Hepatocyte (in vitro differentiated cells): ENCODE measurements at regions not wholly inside any gene's neighbourhood (a gene's known extent, or its start where the extent isn't known, plus 50 kb on each side); places are given as distances from the start of the nearest gene placed in this dataset.

Experiments used
- DNase-seq: peaks from one replicate; pipeline ENCODE4 v3.0.0-alpha.2; 2016; ENCODE audit warnings: low spot score
- H2AFZ ChIP-seq: fragments of 200-600 bp; sonication (generic); 2 replicates; pipeline ENCODE4 v1.6.0; 2016; ENCODE audit warnings: antibody characterized with exemption, mild to moderate bottlenecking
- H3K27ac ChIP-seq: fragments of 200-600 bp; sonication (generic); 2 replicates; pipeline ENCODE4 v1.5.1; 2016; ENCODE audit warnings: mild to moderate bottlenecking
- H3K27me3 ChIP-seq: fragments of 200-600 bp; sonication (generic); 2 replicates; pipeline ENCODE4 v1.6.1; 2016
- H3K36me3 ChIP-seq: fragments of 200-600 bp; sonication (generic); replicated peaks from 2 replicates; pipeline ENCODE4 v1.5.1; 2016; ENCODE audit warnings: low read depth; ENCODE audit not compliant: insufficient read depth
- H3K4me1 ChIP-seq: fragments of 200-600 bp; sonication (generic); 2 replicates; pipeline ENCODE4 v1.5.1; 2016; ENCODE audit warnings: mild to moderate bottlenecking, moderate library complexity; ENCODE audit not compliant: insufficient read depth
- H3K4me2 ChIP-seq: fragments of 200-600 bp; sonication (generic); 2 replicates; pipeline ENCODE4 v1.6.0; 2016
- H3K4me3 ChIP-seq: fragments of 200-600 bp; sonication (generic); 2 replicates; pipeline ENCODE4 v1.5.1; 2016; ENCODE audit warnings: mild to moderate bottlenecking
- H3K79me2 ChIP-seq: fragments of 200-600 bp; sonication (generic); 2 replicates; pipeline ENCODE4 v1.6.0; 2017; ENCODE audit warnings: mild to moderate bottlenecking
- H3K9me2 ChIP-seq: fragments of 200-600 bp; sonication (generic); replicated peaks from 2 replicates; pipeline ENCODE4 v1.6.0; 2017; ENCODE audit warnings: mild to moderate bottlenecking; ENCODE audit not compliant: insufficient read depth
- H3K9me3 ChIP-seq: fragments of 200-600 bp; sonication (generic); 2 replicates; pipeline ENCODE4 v1.5.1; 2016; ENCODE audit warnings: low read depth, mild to moderate bottlenecking
- H4K20me1 ChIP-seq: fragments of 200-600 bp; sonication (generic); 2 replicates; pipeline ENCODE4 v1.6.0; 2016; ENCODE audit warnings: mild to moderate bottlenecking; ENCODE audit not compliant: insufficient read depth, poor library complexity, severe bottlenecking
- EZH2 ChIP-seq: fragments of 200-600 bp; sonication (generic); IDR thresholded peaks from 2 replicates; pipeline ENCODE4 v1.6.1; 2016; ENCODE audit warnings: antibody characterized with exemption, mild to moderate bottlenecking, borderline replicate concordance
- EZH2phosphoT487 ChIP-seq: fragments of 200-600 bp; sonication (generic); IDR thresholded peaks from one replicate; pipeline ENCODE4 v1.6.1; 2018; ENCODE audit warnings: antibody characterized with exemption, mild to moderate bottlenecking, low read depth, moderate library complexity; ENCODE audit not compliant: unreplicated experiment, severe bottlenecking
- WGBS: methylation state at CpG from one replicate; pipeline ENCODE4 v1.1.6; 2016; ENCODE audit warnings: low lambda C conversion rate; ENCODE audit errors: missing lambda C conversion rate; 5-methylcytosine and 5-hydroxymethylcytosine counted together
- TF ChIP-seq, protein P1 (sequence below): fragments of 200-600 bp; sonication (generic); IDR thresholded peaks from 2 replicates; pipeline ENCODE4 v1.5.1; 2016; ENCODE audit warnings: antibody characterized with exemption, mild to moderate bottlenecking; ENCODE audit not compliant: poor library complexity

GRCh38 chr6:105459049-105459448 is 56.2 kb upstream of the PREP start:
- no peak for TF ChIP-seq EZH2phosphoT487
- TF ChIP-seq, protein P1, sequence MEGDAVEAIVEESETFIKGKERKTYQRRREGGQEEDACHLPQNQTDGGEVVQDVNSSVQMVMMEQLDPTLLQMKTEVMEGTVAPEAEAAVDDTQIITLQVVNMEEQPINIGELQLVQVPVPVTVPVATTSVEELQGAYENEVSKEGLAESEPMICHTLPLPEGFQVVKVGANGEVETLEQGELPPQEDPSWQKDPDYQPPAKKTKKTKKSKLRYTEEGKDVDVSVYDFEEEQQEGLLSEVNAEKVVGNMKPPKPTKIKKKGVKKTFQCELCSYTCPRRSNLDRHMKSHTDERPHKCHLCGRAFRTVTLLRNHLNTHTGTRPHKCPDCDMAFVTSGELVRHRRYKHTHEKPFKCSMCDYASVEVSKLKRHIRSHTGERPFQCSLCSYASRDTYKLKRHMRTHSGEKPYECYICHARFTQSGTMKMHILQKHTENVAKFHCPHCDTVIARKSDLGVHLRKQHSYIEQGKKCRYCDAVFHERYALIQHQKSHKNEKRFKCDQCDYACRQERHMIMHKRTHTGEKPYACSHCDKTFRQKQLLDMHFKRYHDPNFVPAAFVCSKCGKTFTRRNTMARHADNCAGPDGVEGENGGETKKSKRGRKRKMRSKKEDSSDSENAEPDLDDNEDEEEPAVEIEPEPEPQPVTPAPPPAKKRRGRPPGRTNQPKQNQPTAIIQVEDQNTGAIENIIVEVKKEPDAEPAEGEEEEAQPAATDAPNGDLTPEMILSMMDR = no peak
- TF ChIP-seq EZH2 = no peak
- Histone ChIP-seq H3K4me3 (no peak overlapping the region), H3K27ac (no peak overlapping the region), H3K9me3 (no peaks in the 10 kb centered on the region), H3K36me3 (no peaks in the 10 kb centered on the region), H3K4me1 (no peaks in the 10 kb centered on the region), H2AFZ (no peak overlapping the region), H3K9me2 (no peaks in the 10 kb centered on the region), H3K27me3 (no peaks in the 10 kb centered on the region), H4K20me1 (no peaks in the 10 kb centered on the region), H3K79me2 (no peaks in the 10 kb centered on the region), H3K4me2 (no peak overlapping the region)
- DNase-seq = no peak
- 93% methylated on average over 9 of the region's 9 CpGs for WGBS

DNA sequence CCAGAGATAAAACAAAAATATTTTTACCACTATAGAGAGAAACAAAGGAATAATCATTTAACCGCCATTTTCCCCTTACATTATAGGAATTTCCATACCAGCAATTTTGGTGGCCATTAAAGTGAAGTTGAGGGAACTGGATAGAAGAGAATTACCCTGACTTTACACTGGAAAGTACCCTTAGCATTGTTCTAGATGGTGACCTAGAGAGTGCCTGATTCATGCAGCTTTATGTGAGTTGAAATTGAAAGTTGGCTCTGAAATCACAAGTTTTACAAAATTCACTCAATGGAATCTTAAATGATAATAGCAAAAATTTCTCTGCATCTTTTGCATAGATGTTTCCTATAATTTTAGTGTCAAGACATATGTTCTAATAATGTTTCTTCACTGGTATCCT is 55.7 kb upstream of the PREP start:
- Histone ChIP-seq H3K36me3 (no peaks in the 10 kb centered on the region), H3K4me3 (no peak overlapping the region), H2AFZ (no peak overlapping the region), H3K27ac (no peak overlapping the region), H3K79me2 (no peaks in the 10 kb centered on the region), H3K9me2 (no peaks in the 10 kb centered on the region), H4K20me1 (no peaks in the 10 kb centered on the region), H3K9me3 (no peaks in the 10 kb centered on the region), H3K27me3 (no peaks in the 10 kb centered on the region), H3K4me1 (no peaks in the 10 kb centered on the region), H3K4me2 (no peak overlapping the region)
- no peak for TF ChIP-seq EZH2phosphoT487
- no peak for TF ChIP-seq EZH2
- TF ChIP-seq, protein P1 = no peak
- WGBS = 88% methylated on average over 1 of the region's 1 CpG
- no peak for DNase-seq

GRCh38 chr6:105458084-105458483 is 55.2 kb upstream of the PREP start:
- no peaks in the 10 kb centered on the region for H3K4me1 ChIP-seq
- DNase-seq = no peak
- H3K27ac ChIP-seq = no peak overlapping the region
- no peaks in the 10 kb centered on the region for H4K20me1 ChIP-seq
- no peak for TF ChIP-seq EZH2
- TF ChIP-seq EZH2phosphoT487 = no peak
- no peak overlapping the region for H2AFZ ChIP-seq
- H3K9me3 ChIP-seq = no peaks in the 10 kb centered on the region
- H3K79me2 ChIP-seq = no peaks in the 10 kb centered on the region
- no peak overlapping the region for H3K4me2 ChIP-seq
- H3K4me3 ChIP-seq = no peak overlapping the region
- H3K27me3 ChIP-seq = no peaks in the 10 kb centered on the region
- H3K9me2 ChIP-seq = no peaks in the 10 kb centered on the region
- H3K36me3 ChIP-seq = no peaks in the 10 kb centered on the region

DNA sequence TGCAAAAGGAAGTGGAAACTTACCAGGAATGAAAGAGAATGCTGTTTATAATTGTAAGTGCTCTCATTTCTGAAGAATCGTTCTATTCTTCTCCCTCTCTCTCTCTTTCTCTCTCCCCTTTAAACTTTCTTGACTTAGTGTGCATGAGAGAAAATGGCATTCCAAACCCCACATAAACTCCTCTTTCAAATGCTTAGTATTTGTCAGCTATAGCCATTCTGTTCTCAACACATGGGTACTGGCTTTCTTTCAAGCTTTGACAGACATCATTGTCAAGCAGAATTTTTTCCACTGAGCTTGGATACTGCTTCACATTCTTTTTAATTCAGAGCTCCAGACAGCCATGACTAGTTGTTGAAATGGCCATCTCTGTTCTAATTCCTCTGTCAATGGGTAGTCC is 51.1 kb upstream of the PREP start:
- H3K9me3 ChIP-seq = no peaks in the 10 kb centered on the region
- H3K27ac ChIP-seq = no peak overlapping the region
- no peak for DNase-seq
- no peaks in the 10 kb centered on the region for H3K9me2 ChIP-seq
- H3K36me3 ChIP-seq = no peaks in the 10 kb centered on the region
- no peaks in the 10 kb centered on the region for H3K27me3 ChIP-seq
- H3K4me3 ChIP-seq = no peak overlapping the region
- no peaks in the 10 kb centered on the region for H3K79me2 ChIP-seq
- H3K4me2 ChIP-seq = no peak overlapping the region
- no peak overlapping the region for H2AFZ ChIP-seq
- TF ChIP-seq EZH2 = no peak
- TF ChIP-seq, protein P1 = no peak
- TF ChIP-seq EZH2phosphoT487 = no peak
- no peaks in the 10 kb centered on the region for H4K20me1 ChIP-seq
- H3K4me1 ChIP-seq = no peaks in the 10 kb centered on the region
- whole genome bisulfite sequencing = 82% methylated on average over 1 of the region's 1 CpG
